SK-N-SH (cell line): ENCODE measurements at regions not wholly inside any gene's neighbourhood (a gene's known extent, or its start where the extent isn't known, plus 50 kb on each side); places are given as distances from the start of the nearest gene placed in this dataset.

Experiments used
- CTCF ChIA-PET: fragments of 300-600, 350-600 bp; formaldehyde crosslinking; extraction: SDS; loops from one replicate; lab custom pipeline; 2021; lab: Yijun Ruan, JAX
- POLR2A ChIA-PET: fragments of 350-600 bp; sonication (Branson Sonifier 250); formaldehyde crosslinking; extraction: SDS; loops from one replicate; lab custom pipeline; 2020; ENCODE audit warnings: antibody characterized with exemption, inconsistent platforms; lab: Yijun Ruan, JAX
- DNase-seq: peaks from one replicate; pipeline ENCODE4 v3.0.0; 2012
- H2AFZ ChIP-seq: fragments of 200-600 bp; sonication (generic); 2 replicates; pipeline ENCODE4 v1.8.1; 2016; ENCODE audit warnings: antibody characterized with exemption, mild to moderate bottlenecking, low read depth
- H3F3A ChIP-seq: fragments of 200-600 bp; sonication (generic); replicated peaks from 2 replicates; pipeline ENCODE3; 2016; ENCODE audit warnings: antibody characterized with exemption, mild to moderate bottlenecking; ENCODE audit not compliant: insufficient read depth
- H3K27ac ChIP-seq, 2 experiments: fragments of 200-500 bp in 1 of 2; fragments of 200-600 bp in 1 of 2; sonication (Bioruptor generic) in 1 of 2; sonication (generic), shearing (Covaris generic) in 1 of 2; 2 replicates each; pipeline versions ENCODE4 v1.5.1 to v1.6.1; 2014 to 2016; ENCODE audit warnings: low read depth in 2 of 2, inconsistent platforms in 1 of 2, low read length in 1 of 2, mild to moderate bottlenecking in 1 of 2, mixed read lengths in 1 of 2
- H3K27me3 ChIP-seq: fragments of 200-600 bp; sonication (generic), shearing (Covaris generic); 2 replicates; pipeline ENCODE4 v1.6.1; 2016; ENCODE audit warnings: mixed run types; ENCODE audit not compliant: insufficient read depth
- H3K36me3 ChIP-seq, 2 experiments: fragments of 200-500 bp in 1 of 2; fragments of 200-600 bp in 1 of 2; sonication (Bioruptor generic) in 1 of 2; sonication (generic) in 1 of 2; replicated peaks in 1 of 2; 2 replicates each; pipeline versions ENCODE3 to v1.5.1; 2014 to 2016; ENCODE audit warnings: low read length in 1 of 2, mild to moderate bottlenecking in 1 of 2; ENCODE audit not compliant: insufficient read depth in 2 of 2, control insufficient read depth in 1 of 2
- H3K4me1 ChIP-seq, 2 experiments: fragments of 200-500 bp in 1 of 2; fragments of 200-600 bp in 1 of 2; sonication (Bioruptor generic) in 1 of 2; sonication (generic), shearing (Covaris generic) in 1 of 2; 2 replicates each; pipeline versions ENCODE4 v1.5.1 to v1.6.1; 2014 to 2016; ENCODE audit warnings: low read depth in 1 of 2, low read length in 1 of 2, mixed run types in 1 of 2; ENCODE audit not compliant: insufficient read depth in 2 of 2, control insufficient read depth in 1 of 2
- H3K4me2 ChIP-seq: fragments of 200-600 bp; sonication (generic), shearing (Covaris generic); 2 replicates; pipeline ENCODE4 v1.6.1; 2017; ENCODE audit warnings: mixed run types
- H3K4me3 ChIP-seq, 2 experiments: fragments of 200-500 bp in 1 of 2; fragments of 200-600 bp in 1 of 2; sonication (Bioruptor generic) in 1 of 2; sonication (generic), shearing (Covaris generic) in 1 of 2; 2 replicates each; pipeline versions ENCODE4 v1.5.1 to v1.8.1; 2014 to 2016; ENCODE audit warnings: low read depth in 2 of 2, inconsistent platforms in 1 of 2, low read length in 1 of 2, mild to moderate bottlenecking in 1 of 2, mixed read lengths in 1 of 2, moderate library complexity in 1 of 2
- H3K79me2 ChIP-seq: fragments of 200-600 bp; sonication (generic); 2 replicates; pipeline ENCODE4 v1.8.1; 2017; ENCODE audit warnings: mild to moderate bottlenecking; ENCODE audit not compliant: insufficient read depth
- H3K9ac ChIP-seq: fragments of 200-600 bp; sonication (generic); 2 replicates; pipeline ENCODE4 v1.6.1; 2017; ENCODE audit warnings: mixed run types
- H3K9me2 ChIP-seq: fragments of 200-600 bp; sonication (generic); 2 replicates; pipeline ENCODE4 v1.6.1; 2017; ENCODE audit warnings: mixed run types
- H3K9me3 ChIP-seq: fragments of 200-600 bp; sonication (generic); 2 replicates; pipeline ENCODE4 v1.6.1; 2017; ENCODE audit warnings: mixed run types, mild to moderate bottlenecking, moderate library complexity
- H4K20me1 ChIP-seq: fragments of 200-600 bp; sonication (generic); 2 replicates; pipeline ENCODE4 v1.6.1; 2017; ENCODE audit warnings: mild to moderate bottlenecking, mixed run types; ENCODE audit not compliant: insufficient read depth
- ELF1 ChIP-seq: IDR thresholded peaks from 2 replicates; pipeline ENCODE4 v1.4.0; 2012
- EP300 ChIP-seq, 2 experiments: IDR thresholded peaks; 2 replicates each; pipeline versions ENCODE4 v1.4.0 to v1.6.1; 2012; ENCODE audit warnings: borderline replicate concordance in 1 of 2, low read depth in 1 of 2, low read length in 1 of 2
- FOXJ3 ChIP-seq: sonication (generic); formaldehyde crosslinking; IDR thresholded peaks from 2 replicates; pipeline ENCODE4 v1.5.1; 2020; ENCODE audit warnings: mild to moderate bottlenecking, missing genetic modification reagents
- GABPA ChIP-seq: IDR thresholded peaks from 2 replicates; pipeline ENCODE4 v1.4.0; 2012; ENCODE audit warnings: low read depth, mild to moderate bottlenecking
- JUND ChIP-seq: IDR thresholded peaks from 2 replicates; pipeline ENCODE4 v1.4.0; 2012
- MXI1 ChIP-seq: IDR thresholded peaks from 2 replicates; pipeline ENCODE4 v1.6.1; 2012; ENCODE audit warnings: mild to moderate bottlenecking, low read depth, low read length, improper control_type of control experiment
- POLR2AphosphoS5 ChIP-seq: IDR thresholded peaks from 2 replicates; pipeline ENCODE4 v1.6.1; 2012; ENCODE audit warnings: low read depth, low read length
- RAD21 ChIP-seq: IDR thresholded peaks from 2 replicates; pipeline ENCODE4 v1.6.1; 2012; ENCODE audit warnings: mild to moderate bottlenecking, low read length
- RCOR1 ChIP-seq: fragments of 150-350 bp; IDR thresholded peaks from 2 replicates; pipeline ENCODE4 v1.6.1; 2017; ENCODE audit warnings: antibody characterized with exemption, low read length
- RXRA ChIP-seq: IDR thresholded peaks from 2 replicates; pipeline ENCODE4 v1.4.0; 2012; ENCODE audit warnings: low read depth, mild to moderate bottlenecking, borderline replicate concordance
- SMC3 ChIP-seq: IDR thresholded peaks from 2 replicates; pipeline ENCODE4 v1.6.1; 2012; ENCODE audit warnings: low read depth, low read length, improper control_type of control experiment
- TAF1 ChIP-seq: IDR thresholded peaks from 2 replicates; pipeline ENCODE4 v1.6.1; 2012; ENCODE audit warnings: low read depth, mild to moderate bottlenecking, low read length, moderate library complexity, borderline replicate concordance
- TCF12 ChIP-seq: IDR thresholded peaks from 2 replicates; pipeline ENCODE4 v1.4.0; 2012
- TEAD4 ChIP-seq: IDR thresholded peaks from 2 replicates; pipeline ENCODE4 v1.4.0; 2012; ENCODE audit warnings: mild to moderate bottlenecking, borderline replicate concordance; ENCODE audit not compliant: insufficient read depth
- WGBS: methylation state at CpG from one replicate; pipeline ENCODE4 v1.1.6; 2017; ENCODE audit warnings: low lambda C conversion rate; 5-methylcytosine and 5-hydroxymethylcytosine counted together
- TF ChIP-seq, protein P1 (sequence below): IDR thresholded peaks from 2 replicates; pipeline ENCODE4; 2012
- TF ChIP-seq, protein P2 (sequence below): fragments of 150-350 bp; IDR thresholded peaks from 2 replicates; pipeline ENCODE4 v1.6.1; 2017; ENCODE audit warnings: antibody characterized with exemption, low read length, low read depth, borderline replicate concordance
- TF ChIP-seq, protein P3 (sequence below): IDR thresholded peaks from 2 replicates; pipeline ENCODE4 v1.6.1; 2012; ENCODE audit warnings: mild to moderate bottlenecking, low read depth, low read length, moderate library complexity
- TF ChIP-seq, protein P4 (sequence below): IDR thresholded peaks from 2 replicates; pipeline ENCODE4 v1.4.0; 2012; ENCODE audit warnings: low read depth, borderline replicate concordance
- TF ChIP-seq, protein P5 (sequence below): fragments of 150-350 bp; IDR thresholded peaks from 2 replicates; pipeline ENCODE4 v1.6.1; 2016; ENCODE audit warnings: mild to moderate bottlenecking, low read depth, low read length

DNA sequence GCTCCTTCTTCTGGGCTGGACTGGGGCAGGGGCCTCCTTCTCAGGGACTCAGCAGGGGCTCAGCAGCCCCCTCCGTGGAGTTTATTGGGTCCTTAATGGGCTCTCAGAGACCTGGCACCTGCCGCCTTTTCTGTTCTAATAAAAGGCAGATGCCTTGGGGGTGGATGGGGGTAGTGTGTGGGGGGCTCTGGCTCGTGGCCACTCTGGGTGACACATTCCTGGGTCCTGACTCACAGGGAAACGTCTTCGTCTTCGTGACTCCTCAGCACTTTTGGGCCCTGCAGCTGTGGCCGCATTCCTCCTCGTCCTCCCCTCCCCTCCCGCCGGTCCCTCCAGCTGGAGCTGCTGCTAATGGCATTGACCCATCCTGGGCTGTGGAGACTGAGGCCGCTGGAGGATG, 107.8 kb upstream of the WNT4 start:
- Histone ChIP-seq H3K9ac (no peak overlapping the region), H3K79me2 (no peaks in the 10 kb centered on the region), H3K9me2 (no peaks in the 10 kb centered on the region), H3K4me2 (no peak overlapping the region), H3F3A (no peaks in the 10 kb centered on the region), H3K27me3 (no peaks in the 10 kb centered on the region; the same call in 1 of the 2 replicates), H4K20me1 (no peaks in the 10 kb centered on the region), H3K9me3 (no peaks in the 10 kb centered on the region), H3K27ac (no peak overlapping the region), H3K36me3 (no peaks in the 10 kb centered on the region), H2AFZ (no peak overlapping the region), H3K4me3 (no peak overlapping the region), H3K4me1 (peaks cover 0 to 21% of the 10 kb centered on the region in 2 experiments; a peak in 1 of 4 replicates)
- DNase-seq, result no peak
- TF ChIP-seq GABPA, result no peak
- TF ChIP-seq, protein P1, sequence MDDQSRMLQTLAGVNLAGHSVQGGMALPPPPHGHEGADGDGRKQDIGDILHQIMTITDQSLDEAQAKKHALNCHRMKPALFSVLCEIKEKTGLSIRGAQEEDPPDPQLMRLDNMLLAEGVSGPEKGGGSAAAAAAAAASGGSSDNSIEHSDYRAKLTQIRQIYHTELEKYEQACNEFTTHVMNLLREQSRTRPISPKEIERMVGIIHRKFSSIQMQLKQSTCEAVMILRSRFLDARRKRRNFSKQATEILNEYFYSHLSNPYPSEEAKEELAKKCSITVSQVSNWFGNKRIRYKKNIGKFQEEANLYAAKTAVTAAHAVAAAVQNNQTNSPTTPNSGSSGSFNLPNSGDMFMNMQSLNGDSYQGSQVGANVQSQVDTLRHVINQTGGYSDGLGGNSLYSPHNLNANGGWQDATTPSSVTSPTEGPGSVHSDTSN, result no peak
- no peak for TF ChIP-seq MXI1
- TF ChIP-seq TCF12, result no peak
- no peak for TF ChIP-seq ELF1
- TF ChIP-seq, protein P2, sequence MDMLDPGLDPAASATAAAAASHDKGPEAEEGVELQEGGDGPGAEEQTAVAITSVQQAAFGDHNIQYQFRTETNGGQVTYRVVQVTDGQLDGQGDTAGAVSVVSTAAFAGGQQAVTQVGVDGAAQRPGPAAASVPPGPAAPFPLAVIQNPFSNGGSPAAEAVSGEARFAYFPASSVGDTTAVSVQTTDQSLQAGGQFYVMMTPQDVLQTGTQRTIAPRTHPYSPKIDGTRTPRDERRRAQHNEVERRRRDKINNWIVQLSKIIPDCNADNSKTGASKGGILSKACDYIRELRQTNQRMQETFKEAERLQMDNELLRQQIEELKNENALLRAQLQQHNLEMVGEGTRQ, result no peak
- TF ChIP-seq SMC3, result no peak
- TF ChIP-seq, all 33 proteins: peak for 0
- ChIA-PET CTCF (no interaction called here), POLR2A (no interaction called here)
- WGBS, result 37% methylated on average over 7 of the region's 11 CpGs

DNA sequence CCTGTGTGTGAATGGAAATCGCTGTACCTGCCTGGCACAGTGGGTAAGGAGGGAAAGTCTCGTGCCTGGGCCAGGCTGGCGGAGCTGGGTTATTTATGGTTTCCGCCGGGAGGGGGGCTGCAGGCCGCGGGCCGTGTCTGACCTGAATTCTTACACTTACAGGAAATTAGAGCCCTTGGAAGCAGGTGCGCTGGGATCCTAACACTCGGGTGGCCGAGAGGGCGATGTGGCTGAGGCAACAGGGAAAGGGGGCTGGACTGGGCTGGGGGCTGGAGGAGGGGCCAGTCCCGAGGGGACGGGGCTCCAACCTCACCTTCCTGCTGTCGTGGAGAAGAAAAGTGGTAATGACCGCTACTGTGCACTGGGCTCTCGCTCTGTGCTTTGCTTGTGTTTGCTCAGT, 109.4 kb upstream of the WNT4 start:
- H3K4me2 ChIP-seq, result no peak overlapping the region
- H3K9me2 ChIP-seq, result no peaks in the 10 kb centered on the region
- peaks cover 0 to 16% of the 10 kb centered on the region in 2 experiments; a peak in 1 of 4 replicates for H3K4me1 ChIP-seq
- POLR2A ChIA-PET, result no interaction called here
- CTCF ChIA-PET, result interaction anchor here (0.8 to 1.6 kb wide), 2 partner anchors 10 to 23 kb away, joined by 3 to 5 read pairs; no protein-coding TSS in a partner anchor
- 62% methylated on average over 13 of the region's 17 CpGs for WGBS
- no peak overlapping the region for H2AFZ ChIP-seq
- no peaks in the 10 kb centered on the region for H4K20me1 ChIP-seq
- no peak overlapping the region for H3K27ac ChIP-seq
- no peaks in the 10 kb centered on the region; the same call in 1 of the 2 replicates for H3K27me3 ChIP-seq
- H3K79me2 ChIP-seq, result no peaks in the 10 kb centered on the region
- no peak overlapping the region for H3K9ac ChIP-seq
- H3K4me3 ChIP-seq, result no peak overlapping the region
- no peak for DNase-seq
- no peaks in the 10 kb centered on the region for H3K9me3 ChIP-seq
- H3K36me3 ChIP-seq, result no peaks in the 10 kb centered on the region
- no peaks in the 10 kb centered on the region for H3F3A ChIP-seq
- TF ChIP-seq EP300 (IDR thresholded peaks at IDR 0.05; ENCODE audit: borderline replicate concordance in 1 of 2, low read depth in 1 of 2, low read length in 1 of 2) (no peak), FOXJ3 (CRISPR knock-in tag) (no peak), RCOR1 (no peak), JUND (no peak), TEAD4 (no peak), GABPA (no peak), TAF1 (no peak), POLR2AphosphoS5 (no peak), RXRA (no peak), RAD21 (no peak)
- TF ChIP-seq, protein P2, result no peak
- TF ChIP-seq, protein P3, sequence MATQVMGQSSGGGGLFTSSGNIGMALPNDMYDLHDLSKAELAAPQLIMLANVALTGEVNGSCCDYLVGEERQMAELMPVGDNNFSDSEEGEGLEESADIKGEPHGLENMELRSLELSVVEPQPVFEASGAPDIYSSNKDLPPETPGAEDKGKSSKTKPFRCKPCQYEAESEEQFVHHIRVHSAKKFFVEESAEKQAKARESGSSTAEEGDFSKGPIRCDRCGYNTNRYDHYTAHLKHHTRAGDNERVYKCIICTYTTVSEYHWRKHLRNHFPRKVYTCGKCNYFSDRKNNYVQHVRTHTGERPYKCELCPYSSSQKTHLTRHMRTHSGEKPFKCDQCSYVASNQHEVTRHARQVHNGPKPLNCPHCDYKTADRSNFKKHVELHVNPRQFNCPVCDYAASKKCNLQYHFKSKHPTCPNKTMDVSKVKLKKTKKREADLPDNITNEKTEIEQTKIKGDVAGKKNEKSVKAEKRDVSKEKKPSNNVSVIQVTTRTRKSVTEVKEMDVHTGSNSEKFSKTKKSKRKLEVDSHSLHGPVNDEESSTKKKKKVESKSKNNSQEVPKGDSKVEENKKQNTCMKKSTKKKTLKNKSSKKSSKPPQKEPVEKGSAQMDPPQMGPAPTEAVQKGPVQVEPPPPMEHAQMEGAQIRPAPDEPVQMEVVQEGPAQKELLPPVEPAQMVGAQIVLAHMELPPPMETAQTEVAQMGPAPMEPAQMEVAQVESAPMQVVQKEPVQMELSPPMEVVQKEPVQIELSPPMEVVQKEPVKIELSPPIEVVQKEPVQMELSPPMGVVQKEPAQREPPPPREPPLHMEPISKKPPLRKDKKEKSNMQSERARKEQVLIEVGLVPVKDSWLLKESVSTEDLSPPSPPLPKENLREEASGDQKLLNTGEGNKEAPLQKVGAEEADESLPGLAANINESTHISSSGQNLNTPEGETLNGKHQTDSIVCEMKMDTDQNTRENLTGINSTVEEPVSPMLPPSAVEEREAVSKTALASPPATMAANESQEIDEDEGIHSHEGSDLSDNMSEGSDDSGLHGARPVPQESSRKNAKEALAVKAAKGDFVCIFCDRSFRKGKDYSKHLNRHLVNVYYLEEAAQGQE, result no peak
- TF ChIP-seq, protein P4, sequence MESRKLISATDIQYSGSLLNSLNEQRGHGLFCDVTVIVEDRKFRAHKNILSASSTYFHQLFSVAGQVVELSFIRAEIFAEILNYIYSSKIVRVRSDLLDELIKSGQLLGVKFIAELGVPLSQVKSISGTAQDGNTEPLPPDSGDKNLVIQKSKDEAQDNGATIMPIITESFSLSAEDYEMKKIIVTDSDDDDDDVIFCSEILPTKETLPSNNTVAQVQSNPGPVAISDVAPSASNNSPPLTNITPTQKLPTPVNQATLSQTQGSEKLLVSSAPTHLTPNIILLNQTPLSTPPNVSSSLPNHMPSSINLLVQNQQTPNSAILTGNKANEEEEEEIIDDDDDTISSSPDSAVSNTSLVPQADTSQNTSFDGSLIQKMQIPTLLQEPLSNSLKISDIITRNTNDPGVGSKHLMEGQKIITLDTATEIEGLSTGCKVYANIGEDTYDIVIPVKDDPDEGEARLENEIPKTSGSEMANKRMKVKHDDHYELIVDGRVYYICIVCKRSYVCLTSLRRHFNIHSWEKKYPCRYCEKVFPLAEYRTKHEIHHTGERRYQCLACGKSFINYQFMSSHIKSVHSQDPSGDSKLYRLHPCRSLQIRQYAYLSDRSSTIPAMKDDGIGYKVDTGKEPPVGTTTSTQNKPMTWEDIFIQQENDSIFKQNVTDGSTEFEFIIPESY, result no peak
- TF ChIP-seq, protein P5, sequence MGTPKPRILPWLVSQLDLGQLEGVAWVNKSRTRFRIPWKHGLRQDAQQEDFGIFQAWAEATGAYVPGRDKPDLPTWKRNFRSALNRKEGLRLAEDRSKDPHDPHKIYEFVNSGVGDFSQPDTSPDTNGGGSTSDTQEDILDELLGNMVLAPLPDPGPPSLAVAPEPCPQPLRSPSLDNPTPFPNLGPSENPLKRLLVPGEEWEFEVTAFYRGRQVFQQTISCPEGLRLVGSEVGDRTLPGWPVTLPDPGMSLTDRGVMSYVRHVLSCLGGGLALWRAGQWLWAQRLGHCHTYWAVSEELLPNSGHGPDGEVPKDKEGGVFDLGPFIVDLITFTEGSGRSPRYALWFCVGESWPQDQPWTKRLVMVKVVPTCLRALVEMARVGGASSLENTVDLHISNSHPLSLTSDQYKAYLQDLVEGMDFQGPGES, result no peak
